IPS-NIHi7 (cell line): ENCODE measurements at regions not wholly inside any gene's neighbourhood (a gene's known extent, or its start where the extent isn't known, plus 50 kb on each side); places are given as distances from the start of the nearest gene placed in this dataset.

Experiments used
- DNase-seq: peaks from one replicate; pipeline ENCODE4 v3.0.0; 2012; ENCODE audit warnings: mixed read lengths; ENCODE audit errors: extremely low spot score

DNA sequence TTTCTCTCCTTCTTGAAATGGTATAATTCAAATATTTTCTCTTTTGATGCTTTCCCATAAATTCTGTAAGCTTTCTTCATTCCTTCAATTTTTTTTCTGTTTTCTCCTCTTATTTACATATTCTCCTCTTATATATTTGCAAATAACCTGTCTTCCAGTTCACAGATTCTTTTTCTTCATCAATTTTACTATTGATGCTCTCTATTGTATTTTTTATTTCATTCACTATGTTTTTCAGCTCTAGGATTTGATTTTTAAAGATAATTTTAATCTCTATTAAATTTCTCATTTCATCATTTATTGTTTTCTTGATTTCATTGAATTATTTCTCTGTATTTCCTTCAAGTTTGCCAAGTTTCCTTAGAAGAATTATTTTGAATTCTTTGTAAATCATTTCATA lies 54.0 kb upstream of the PRPS1L1 start:
- DNase-seq = no peak

DNA sequence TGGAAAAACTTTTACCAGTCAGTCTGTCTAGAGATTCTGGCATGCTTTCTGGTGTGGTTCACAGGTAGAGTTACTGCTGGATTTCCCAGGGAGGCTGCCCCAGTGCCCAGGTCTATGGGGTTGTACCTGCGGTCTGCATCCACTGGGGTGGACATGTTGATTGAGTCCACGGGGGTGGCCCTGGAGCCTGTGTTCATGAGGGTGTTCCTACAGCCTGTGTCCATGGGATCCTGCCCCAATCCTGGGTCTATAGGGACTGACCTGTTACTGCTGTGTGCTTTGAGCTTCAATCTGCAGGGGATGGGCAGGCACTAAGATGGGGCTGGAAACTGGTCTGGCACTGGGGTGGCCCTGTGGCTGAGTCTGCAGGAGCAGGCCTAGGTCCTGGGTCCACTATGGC lies 54.5 kb upstream of the PRPS1L1 start:
- no peak for DNase-seq

GRCh38 chr7:18086165-18087025 lies 58.7 kb upstream of the PRPS1L1 start:
- DNase-seq = peak; percentile 30

- peak; percentile 32 for DNase-seq
Measured at GRCh38 chr7:18087026-18087686, 59.5 kb upstream of the PRPS1L1 start.

DNA sequence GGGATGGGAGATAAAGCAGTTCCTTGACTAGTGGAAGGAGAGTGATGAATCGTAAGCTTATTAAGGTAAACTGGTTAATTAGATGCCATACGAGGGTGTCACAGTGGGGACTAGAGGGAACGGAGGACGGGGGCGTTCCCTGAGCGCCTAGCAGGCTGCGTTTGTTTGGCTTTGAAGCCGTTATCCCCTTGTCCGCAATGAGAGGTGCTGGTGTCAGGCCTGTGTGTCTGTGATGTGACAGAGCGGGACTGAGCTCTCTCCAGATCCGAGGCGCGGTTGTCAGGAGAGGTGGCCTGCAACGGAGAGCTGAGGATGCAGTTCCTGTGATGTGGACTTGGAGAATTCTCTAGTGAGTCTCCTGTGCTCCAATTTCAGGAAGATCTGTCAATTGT lies 60.0 kb upstream of the PRPS1L1 start:
- DNase-seq = peak; percentile 23

DNA sequence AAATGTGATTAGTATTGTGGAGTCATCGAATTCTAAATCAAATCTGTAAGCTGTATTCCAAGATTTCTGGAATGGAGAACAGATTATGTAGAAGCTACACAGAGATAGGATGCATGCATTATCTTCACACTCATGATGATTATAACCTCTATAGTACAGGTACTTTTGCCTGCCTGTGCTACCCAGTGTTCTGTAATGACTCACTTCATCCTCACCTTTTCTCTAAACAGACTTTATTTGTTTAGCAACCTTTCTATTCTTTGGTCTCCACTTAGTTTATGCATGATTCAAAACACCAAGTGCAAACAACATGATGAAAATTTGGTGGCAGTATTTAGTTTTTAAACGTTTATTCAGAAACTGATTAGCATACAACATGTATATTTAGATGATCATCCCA lies 68.4 kb upstream of the PRPS1L1 start:
- no peak for DNase-seq

DNA sequence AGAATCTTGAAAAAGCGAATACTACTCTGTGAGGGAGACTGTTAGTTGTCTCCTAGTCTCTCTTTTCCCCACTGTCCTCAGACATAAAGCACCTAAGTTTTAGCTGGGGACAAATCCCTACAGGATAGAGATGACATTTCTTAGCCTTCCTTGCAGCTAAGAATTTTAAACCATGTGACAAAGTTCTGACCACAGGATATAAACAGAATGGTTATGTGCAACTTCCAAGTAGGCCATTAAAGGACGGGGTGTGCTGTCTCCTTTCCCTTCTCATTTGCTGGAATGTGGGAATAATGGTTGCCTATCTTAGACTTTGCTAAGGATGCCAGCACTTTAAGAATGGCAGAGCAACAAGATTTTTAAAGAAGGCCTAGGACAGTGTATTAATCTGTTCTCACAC lies 74.9 kb upstream of the PRPS1L1 start:
- DNase-seq = no peak

- no peak for DNase-seq
Measured at GRCh38 chr7:18103436-18104218, 76.0 kb upstream of the PRPS1L1 start.

DNA sequence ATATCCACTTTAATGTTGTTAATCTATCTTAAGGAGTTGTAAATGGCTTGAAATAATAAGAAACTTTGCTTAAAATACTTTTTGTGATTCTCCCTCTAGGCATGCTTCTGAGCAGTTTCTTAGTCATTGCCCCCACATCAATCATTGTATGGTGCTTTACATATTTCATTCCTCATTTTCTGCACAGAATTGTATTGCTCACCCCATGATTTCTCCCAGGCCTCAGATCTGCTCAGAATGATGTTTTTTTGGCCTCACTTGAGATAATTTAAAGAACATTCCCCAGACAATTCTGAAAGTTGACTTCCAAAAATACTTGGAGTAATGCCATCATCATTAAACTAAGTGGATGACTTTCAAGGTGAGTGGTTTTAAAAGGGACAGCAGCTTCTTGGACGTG lies 82.1 kb upstream of the PRPS1L1 start:
- no peak for DNase-seq

DNA sequence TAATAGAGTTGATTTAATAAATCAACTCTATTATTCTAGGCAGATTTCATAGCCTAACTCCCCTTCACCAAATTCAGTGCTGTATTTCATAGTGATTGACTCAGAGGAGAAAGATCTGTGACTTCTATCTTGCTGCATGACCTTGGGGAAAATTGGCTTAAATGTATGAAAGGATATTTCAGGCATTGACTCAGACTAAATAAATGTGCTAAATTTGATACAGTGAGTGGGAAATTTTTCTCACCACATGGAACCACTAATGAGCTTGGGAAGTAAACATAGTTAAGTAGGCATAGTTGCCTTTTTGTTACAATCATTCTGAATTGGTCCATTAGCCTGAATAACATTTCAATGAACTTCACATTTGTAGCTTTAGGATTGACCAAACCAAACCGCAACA lies 89.0 kb upstream of the PRPS1L1 start:
- DNase-seq = no peak

GRCh38 chr7:18117482-18117881 lies 89.8 kb upstream of the PRPS1L1 start:
- DNase-seq = no peak

DNA sequence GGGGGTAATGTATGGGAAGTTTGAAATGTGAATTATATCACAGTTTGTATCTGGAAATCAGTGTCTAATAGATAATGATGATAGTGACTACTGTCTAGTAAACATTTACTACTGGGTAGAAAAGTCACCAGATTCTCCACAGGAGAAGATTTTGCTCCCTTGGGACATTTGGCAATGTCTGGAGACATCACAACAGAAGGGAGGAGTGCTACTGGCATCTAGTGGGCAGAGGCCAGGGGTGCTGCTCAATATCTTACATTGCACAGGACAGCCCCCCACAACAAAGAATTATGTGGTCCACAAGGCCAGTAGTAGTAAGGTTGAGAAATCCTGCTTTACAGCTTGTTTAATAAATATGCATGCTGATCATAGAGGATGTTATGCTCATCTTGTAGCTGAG lies 92.3 kb upstream of the PRPS1L1 start:
- DNase-seq = no peak

GRCh38 chr7:18123508-18124239 lies 96.0 kb upstream of the PRPS1L1 start:
- DNase-seq = no peak

DNA sequence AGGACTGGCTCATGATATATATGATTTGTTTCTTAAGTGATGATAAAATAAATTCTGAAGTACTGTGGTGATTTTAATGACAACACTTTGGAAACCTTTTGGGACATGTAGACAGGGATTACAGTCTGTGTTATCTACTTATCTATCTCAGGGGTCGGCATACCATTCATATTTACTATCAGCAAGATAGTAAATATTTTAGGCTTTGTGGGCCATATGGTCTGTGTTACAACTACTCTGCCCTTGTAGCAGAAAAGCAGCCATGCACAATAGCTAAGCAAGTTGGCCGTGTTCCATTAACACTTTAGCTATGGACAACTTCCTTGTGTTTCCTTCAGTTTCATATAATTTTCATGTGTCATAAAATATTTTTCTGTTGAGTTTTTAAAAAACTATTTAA lies 97.8 kb upstream of the PRPS1L1 start:
- DNase-seq = no peak

DNA sequence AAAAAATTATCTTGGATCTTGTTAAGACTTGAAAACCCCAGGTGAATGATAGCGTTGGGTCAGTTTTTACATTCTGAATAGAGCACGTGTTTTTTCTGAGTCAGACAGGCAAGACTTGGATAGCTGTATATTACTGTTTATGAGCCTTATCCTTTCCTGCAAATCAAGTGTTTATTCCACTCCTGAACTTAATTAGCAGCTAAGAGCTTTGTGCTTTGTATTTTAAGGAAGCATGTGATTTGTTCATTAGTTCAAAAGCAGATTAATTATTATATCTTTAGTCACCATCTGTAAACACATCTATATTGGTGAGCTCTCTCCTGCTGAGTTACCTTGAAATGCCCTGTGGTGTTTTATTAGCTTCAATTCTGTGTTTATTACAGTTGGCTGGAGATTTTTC lies 98.6 kb upstream of the PRPS1L1 start:
- no peak for DNase-seq

DNA sequence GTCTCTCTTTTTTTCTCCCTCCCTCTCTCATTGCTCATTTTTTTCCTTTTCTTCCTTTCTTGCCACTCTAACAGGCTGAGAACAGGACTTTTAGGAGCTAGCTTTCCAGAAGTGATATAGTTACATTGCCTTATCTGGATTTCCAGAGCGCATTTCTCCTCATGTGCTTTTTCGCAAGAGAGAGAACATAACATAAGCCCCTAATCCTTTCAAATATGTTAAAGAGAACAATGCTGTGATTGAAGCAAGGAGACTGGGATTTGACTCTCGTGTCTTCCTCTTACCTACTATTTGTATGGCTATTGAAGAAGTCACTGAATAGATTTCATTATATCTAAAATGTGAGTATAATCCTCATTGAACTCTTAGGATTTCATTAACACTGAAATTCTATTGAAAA lies 101.2 kb upstream of the PRPS1L1 start:
- no peak for DNase-seq

DNA sequence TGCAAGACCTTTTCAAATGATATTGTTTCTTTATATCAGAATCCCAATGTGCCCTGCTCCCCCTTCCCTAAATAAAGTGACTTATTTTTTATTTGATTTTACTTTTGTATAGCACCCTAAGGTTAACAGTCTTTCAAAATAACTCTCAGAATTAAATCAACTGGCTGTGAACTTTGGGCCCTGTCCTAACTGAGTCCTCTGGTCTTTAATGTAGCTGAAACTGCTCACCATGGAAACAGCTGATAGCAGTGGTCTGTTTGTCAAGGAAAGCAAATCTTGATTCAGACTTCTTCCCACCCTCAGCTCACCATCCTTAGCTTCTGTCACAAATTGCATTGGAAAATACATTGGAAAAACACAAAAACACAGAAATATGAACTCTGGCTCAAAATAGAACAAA lies 105.2 kb upstream of the PRPS1L1 start:
- DNase-seq = no peak

- no peak for DNase-seq
Measured at GRCh38 chr7:18133921-18134320, 106.3 kb upstream of the PRPS1L1 start.

DNA sequence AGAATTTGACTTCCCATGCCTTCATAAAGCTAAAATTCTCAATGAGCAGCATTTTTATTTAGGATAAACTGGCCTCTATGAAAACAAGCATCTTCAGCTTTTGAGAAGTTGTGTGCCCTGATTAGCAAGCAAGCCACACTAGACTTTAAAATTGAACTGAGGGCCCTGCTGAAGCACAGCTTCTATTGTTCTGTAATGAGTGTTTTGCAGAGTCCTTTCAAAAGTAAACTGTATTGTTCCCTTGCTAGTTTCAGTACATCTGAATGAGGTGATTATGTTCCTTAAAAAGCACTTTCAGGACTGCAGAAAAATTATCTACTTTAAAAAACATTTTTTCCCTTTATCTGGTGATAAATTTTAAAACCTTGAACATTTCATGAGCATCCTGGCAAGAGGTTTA lies 113.3 kb upstream of the PRPS1L1 start:
- DNase-seq = no peak

- no peak for DNase-seq
Measured at GRCh38 chr7:18144166-18144565, 116.5 kb upstream of the PRPS1L1 start.

DNA sequence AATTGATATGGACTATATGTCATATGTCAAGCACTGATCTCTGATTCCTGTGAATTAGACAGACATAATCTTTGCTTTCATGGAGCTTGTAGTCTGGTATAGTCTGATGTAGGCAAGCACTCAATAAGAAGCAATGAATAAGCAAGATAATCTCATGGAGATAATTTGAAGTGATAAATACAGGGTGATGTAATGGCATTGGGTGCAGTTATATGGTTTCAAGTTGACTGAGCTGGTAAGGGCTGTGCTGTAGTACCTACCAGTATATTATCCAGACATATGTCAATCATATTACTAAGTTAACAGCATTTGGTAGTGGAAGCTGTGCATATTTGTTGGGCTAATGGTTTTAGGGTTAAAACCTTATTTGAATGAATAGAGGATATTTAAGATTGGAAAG lies 117.5 kb upstream of the PRPS1L1 start:
- no peak for DNase-seq

GRCh38 chr7:18151422-18151821 lies 123.8 kb upstream of the PRPS1L1 start:
- DNase-seq = no peak
